GM13976 (cell line): ENCODE measurements at regions not wholly inside any gene's neighbourhood (a gene's known extent, or its start where the extent isn't known, plus 50 kb on each side); places are given as distances from the start of the nearest gene placed in this dataset.

ENCODE experiments used
- DNase-seq: peaks from one replicate; pipeline ENCODE4 v3.0.0; 2012; ENCODE audit warnings: low spot score
- in situ Hi-C: fragments of 300-500 bp; cut with MboI; formaldehyde crosslinking; loops from one replicate; pipeline ENCODE4 v1.12.0; 2022; ENCODE audit warnings: low sequenced_read_pairs, mixed read lengths, inconsistent platforms; ENCODE audit not compliant: unreplicated experiment
- TF ChIP-seq, protein P1 (sequence below): IDR thresholded peaks from 2 replicates; pipeline ENCODE4 v1.5.1; 2012; ENCODE audit warnings: borderline replicate concordance, mild to moderate bottlenecking; ENCODE audit not compliant: insufficient read depth; ENCODE audit errors: extremely low read depth, missing control alignments, control extremely low read depth

DNA sequence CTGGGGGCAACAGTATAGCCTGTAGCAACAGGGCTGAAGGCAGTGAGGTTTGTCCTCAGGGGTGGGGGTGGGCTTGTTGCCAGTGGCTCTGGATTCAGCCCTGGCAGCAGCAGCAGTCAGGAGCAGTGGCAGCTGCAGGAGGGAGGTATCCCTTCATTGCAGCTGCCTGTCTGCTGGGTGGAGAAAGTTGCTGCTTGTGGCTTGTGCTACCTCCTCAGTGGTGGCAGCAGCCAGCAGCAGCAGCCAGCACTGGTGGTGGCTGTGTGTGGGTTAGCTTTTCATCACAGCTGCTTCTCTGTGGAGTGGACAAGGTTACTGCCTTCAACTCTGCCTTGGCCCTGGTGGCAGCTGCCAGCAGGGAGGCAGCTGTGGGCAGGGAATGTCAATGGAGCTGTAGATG lies 94.9 kb downstream of the ARL6IP6 start:
- in situ Hi-C loops: no loop called here
- TF ChIP-seq, protein P1, sequence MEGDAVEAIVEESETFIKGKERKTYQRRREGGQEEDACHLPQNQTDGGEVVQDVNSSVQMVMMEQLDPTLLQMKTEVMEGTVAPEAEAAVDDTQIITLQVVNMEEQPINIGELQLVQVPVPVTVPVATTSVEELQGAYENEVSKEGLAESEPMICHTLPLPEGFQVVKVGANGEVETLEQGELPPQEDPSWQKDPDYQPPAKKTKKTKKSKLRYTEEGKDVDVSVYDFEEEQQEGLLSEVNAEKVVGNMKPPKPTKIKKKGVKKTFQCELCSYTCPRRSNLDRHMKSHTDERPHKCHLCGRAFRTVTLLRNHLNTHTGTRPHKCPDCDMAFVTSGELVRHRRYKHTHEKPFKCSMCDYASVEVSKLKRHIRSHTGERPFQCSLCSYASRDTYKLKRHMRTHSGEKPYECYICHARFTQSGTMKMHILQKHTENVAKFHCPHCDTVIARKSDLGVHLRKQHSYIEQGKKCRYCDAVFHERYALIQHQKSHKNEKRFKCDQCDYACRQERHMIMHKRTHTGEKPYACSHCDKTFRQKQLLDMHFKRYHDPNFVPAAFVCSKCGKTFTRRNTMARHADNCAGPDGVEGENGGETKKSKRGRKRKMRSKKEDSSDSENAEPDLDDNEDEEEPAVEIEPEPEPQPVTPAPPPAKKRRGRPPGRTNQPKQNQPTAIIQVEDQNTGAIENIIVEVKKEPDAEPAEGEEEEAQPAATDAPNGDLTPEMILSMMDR: no peak

More for the DNA sequence above, 94.9 kb downstream of the ARL6IP6 start:
- no peak for DNase-seq
